OCI-LY7 (cell line): ENCODE measurements at regions not wholly inside any gene's neighbourhood (a gene's known extent, or its start where the extent isn't known, plus 50 kb on each side); places are given as distances from the start of the nearest gene placed in this dataset.

Source experiments
- CTCF ChIP-seq: fragments of 200-600 bp; sonication (generic); conservative IDR thresholded peaks from 2 replicates; pipeline ENCODE4 v1.5.1; 2014; ENCODE audit warnings: mild to moderate bottlenecking, antibody characterized with exemption, low read length, moderate library complexity, mixed read lengths
- EZH2phosphoT487 ChIP-seq: fragments of 200-600 bp; sonication (generic); IDR thresholded peaks from 2 replicates; pipeline ENCODE4 v1.6.1; 2018; ENCODE audit warnings: low read depth, borderline replicate concordance, mild to moderate bottlenecking, mixed run types, antibody characterized with exemption, low read length, moderate library complexity, mixed read lengths

DNA sequence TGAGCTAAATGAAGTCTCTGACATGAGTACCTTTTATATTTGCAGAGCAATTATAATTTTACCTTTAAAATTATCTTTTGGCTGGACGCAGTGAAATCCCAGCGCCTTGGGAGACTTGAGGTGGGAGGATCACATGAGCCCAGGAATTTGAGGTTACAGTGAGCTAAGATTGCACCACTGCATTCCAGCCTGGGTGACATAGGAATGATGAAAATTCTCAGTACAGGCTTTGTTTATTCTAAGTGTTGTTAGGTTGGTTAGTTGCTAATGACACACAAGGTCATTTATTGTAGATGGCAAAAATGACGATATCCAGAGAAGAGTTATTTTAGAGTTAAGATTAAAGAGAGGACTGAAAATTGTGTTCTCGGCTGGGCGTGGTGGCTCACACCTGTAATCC, 87.6 kb downstream of the XRCC2 start:
- TF ChIP-seq CTCF (no peak), EZH2phosphoT487 (no peak)
